Mucosa of gallbladder (tissue), 1 donor: ENCODE measurements at regions not wholly inside any gene's neighbourhood (a gene's known extent, or its start where the extent isn't known, plus 50 kb on each side); places are given as distances from the start of the nearest gene placed in this dataset.

ENCODE experiments used
- DNase-seq: peaks from one replicate; pipeline ENCODE4 v3.0.0-alpha.2; 2020; ENCODE audit warnings: low spot score
- donor health status: DM: no; HTN: no; CAD: no.

DNA sequence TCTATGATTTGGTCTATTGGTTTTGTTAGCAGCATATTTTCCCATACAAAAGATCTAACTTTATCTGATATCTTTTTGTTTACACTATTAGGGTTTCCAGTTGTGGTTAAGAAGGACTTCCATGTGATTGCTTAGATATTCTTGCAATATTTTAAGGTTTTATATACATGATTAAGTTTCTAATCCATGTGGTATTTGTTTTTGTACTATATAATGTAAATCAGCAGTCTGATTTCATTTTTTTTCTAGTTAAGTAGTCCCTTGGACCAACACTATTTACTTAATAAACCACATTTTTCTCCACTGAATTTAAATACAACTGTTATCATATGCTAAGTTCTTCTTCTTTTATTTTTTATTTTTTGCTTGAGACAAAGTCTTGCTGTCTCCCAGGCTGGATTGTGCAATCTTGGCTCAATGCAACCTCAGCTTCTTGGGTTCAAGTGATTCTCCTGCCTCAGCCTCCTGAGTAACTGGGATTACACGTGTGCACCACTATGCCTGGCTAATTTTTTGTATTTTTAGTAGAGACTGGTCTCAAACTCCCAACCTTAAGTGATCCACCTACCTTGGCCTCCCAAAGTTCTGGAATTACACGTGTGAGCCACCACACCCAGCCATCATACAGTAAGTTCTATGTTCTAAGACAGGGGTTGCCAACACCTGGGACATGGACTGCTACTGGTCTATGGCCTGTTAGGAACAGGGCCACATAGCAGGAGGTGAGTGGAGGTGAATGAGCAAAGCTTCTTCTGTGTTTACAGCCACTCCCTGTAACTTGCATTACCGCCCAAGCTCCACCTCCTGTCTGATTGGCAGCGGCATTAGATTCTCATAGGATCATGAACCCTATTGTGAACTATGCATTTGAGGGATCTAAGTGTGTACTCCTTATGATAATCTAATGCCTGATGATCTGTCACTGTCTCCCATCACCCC is 58.5 kb upstream of the RAB27B start:
- no peak for DNase-seq

DNA sequence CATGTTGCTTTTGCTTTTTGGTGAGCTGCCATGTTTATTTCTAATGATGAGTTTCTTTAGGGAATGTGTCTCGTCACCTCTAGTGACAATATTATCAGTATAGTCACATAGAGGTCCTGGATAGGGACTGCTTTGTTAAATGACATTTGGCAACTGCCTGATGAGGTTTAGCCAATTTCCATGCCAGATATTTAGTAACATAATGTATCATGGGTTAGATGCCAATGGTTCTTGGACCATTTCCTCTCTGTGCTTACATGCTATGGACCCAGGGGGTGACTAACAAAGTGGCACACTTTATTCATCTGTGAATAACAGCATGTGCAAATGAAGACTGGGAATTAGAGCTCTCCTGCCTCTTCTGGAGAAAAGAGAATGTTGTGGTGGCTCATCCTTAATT is 56.2 kb upstream of the RAB27B start:
- no peak for DNase-seq

DNA sequence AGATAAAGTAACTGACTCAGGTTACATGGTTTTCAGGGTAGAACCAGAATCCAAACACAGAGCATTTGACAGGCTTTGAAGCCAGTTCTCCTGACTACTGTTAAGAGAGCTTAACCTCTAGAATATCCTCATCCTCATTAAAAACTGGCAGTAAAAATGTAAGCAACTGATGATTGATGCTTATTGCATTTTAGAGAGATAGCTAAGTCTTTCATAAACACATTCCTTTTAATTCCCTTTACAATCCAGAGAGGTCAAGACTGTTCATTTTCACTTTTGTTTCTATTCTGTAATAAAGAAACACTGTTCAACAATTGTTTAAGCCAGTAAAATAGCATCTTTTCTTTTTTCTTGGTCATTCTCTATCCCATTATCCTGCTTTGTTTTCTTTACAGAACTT is 53.9 kb upstream of the RAB27B start:
- DNase-seq = no peak

DNA sequence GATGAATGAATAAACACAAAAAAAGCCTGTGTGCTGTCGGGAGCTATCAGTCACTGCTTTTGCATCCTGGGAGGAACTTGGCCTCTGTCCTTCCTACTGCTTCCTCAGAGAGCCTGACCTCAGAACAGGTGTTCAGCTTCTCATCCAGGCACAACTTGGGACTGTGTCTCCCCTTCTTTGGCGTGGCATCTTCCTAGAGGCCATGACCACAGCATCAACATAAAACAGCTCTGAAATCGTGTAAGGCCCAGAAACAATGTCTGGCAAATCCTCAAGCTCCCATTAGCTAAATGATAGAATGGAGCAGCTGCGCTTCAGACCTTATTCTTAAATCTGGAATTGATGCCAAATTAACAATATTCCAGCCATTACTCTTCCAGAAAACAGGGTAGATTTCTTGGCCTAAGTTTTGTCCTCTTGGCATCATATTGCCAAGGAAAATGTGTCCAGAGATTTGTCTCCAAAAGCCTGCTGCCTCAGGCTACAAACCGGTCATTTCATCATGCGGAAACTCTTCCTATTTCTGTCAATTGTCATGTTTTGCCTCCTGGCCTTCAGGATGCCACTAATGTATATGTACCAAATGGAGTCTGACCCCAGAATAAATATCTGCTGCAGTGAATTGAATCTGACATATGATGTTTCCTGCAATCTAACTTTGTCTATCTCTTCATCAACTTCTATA is 53.2 kb upstream of the RAB27B start:
- no peak for DNase-seq

DNA sequence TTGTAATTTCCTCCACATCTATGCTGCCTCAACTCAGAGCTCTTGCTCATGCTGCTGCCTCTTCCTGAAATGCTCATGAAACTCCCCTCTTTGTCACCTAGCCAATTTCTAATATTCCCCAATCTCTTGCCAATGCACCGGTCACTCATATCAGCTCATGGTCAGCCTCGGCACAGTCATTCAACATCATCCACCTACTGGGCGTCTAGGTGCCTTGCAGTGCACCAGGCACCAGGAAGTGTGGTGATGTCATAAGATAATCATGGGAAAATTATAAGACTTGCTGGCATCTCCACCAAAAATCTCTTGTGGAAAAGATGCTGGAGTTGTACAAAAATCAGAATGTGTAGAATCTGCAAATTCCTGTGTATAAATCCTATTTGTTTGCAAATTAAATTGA is 52.6 kb upstream of the RAB27B start:
- no peak for DNase-seq

DNA sequence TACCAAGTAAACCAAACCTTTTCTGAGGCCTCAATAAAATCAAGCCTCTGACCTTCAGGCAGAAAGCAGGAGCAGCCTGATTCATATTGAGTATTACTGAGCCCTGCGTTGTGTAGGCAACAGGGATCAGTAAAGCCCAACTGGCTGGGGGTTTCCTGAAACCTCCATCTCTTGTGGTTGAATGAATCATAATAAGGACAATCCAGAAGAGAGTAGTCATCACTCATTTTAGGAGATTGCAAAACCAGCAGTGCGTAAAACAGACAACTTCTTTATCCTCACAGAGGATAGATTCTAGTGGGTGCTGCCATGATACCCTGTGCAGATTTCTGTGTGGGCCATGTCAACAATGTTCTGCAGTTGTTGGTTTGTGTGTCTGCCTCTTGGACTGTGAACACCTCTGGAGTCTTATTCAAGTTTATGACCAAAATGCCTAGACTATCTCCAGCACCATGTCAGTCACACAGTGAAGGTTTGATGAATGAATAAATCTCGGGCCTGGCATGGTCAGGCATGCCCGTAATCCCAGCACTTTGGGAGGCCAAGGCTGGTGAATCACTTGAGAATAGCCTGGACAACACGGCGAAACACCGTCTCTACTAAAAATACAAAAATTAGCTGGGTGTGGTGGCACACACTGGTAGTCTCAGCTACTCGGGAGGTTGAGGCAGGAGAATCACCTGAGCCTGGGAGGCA is 51.8 kb upstream of the RAB27B start:
- DNase-seq = no peak

DNA sequence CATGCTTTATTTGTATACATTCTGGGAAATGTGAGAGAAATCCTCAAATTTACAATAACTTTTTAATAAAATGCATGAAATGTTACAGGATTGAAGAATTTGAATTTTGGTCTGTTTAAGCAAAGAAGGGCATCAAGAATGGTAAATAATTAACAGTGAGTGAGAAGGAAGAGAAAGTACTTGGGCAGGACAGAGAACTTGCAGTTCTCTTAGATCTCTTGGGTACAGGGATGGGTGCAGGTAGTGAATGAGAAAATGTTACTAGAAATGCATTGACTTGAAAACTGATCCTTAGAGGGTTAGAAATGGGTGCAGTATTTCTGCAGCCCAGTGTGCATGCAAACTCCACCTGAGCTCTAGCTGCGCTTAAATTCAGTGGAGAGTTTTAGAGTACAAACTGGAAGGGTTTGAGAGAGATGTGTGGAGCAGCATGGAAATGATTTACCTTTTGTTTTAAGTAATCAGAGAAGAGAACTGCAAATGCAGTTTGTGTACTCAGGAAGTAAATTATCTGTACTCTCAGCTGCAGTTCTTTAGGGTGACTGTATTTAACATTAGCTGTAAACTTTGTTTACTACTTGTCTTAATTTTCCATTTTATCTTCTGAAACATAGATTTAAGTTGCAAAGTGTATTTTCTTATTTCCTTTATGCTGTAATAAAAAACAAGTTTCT is 51.0 kb upstream of the RAB27B start:
- DNase-seq = no peak

DNA sequence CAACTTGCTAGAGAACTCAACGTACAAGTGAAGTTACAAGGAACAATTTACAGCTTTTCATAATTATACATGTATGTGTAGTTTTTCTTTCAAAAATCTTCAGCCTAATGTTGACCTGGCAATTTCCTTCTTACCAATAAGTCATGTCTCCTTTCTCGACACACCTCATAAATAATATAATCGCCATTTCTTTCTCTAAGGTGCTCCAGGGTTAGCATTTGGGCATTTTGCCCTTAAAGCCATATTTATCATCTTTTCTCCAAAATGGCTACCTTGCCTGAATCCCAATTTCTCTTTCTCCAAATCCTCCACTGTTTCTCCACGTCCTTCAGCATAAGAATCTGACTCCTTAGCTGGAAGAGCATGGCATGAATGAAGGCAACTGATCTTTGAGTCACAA is 50.3 kb upstream of the RAB27B start:
- DNase-seq = no peak
